SKM-1 treated with dmso at 0.1 percent for 144 hours (cell line): ENCODE measurements at regions not wholly inside any gene's neighbourhood (a gene's known extent, or its start where the extent isn't known, plus 50 kb on each side); places are given as distances from the start of the nearest gene placed in this dataset.

Experiments used
- DNase-seq: peaks from one replicate; lab custom pipeline; 2025; ENCODE audit not compliant: unreplicated experiment; lab: John Stamatoyannopoulos, UW

DNA sequence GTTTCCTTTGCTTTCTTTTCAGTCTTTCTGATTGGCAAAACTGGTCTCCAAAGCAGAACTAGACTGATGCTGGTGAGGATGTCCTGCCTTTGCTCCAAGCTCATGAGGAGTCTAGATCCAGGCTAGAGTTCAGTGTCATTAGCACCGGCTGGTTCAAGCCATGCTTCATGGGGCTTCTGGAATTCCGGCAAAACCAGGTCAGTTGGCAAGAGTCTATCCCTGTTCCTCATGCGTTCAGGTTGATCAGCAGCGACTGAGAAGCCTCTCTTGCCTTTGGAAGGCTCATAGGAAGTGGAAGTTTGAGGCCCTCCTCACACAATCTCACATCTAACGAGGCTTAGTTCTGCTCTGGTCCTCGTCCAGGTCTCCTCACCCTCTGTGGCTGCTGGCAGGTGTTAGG is 194.3 kb downstream of the HS3ST3A1 start:
- no peak for DNase-seq

DNA sequence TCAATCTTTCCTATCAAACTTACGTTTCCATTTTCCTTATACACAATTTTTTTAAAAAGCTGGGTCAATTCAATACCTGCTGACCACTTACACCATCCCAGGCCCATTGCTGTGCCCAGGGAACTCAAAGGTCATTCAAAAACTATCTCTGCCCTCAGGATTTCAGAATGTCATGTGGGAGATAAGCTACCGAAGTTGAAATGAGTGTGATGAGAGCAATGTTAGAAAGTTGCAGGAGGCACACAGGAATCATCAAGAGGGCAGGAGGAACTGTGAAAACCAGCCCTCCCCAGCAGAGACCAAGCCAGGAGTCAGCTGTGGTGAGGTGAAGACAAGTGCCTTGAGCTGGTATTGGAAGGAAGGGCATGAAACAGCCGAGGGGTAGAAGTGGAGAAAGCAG is 195.9 kb downstream of the HS3ST3A1 start:
- no peak for DNase-seq

DNA sequence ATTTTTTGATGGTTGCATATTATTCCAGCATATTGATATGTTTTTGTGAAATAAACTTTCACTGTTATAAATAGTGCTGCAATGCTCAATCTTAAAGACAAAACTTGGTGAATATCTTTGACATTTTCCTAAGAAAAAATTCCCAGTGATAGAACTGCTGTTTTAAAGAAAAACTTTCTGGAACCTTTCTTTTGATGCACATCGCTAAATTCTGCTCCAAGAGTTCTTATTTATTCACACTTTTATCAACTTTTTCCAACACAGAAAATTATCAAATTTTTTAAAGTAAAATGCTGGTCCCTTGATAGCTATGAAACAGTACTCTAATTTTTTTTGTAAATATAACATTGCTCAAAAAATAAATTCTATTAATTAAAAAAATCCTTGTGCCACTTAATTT is 196.6 kb downstream of the HS3ST3A1 start:
- DNase-seq = no peak

DNA sequence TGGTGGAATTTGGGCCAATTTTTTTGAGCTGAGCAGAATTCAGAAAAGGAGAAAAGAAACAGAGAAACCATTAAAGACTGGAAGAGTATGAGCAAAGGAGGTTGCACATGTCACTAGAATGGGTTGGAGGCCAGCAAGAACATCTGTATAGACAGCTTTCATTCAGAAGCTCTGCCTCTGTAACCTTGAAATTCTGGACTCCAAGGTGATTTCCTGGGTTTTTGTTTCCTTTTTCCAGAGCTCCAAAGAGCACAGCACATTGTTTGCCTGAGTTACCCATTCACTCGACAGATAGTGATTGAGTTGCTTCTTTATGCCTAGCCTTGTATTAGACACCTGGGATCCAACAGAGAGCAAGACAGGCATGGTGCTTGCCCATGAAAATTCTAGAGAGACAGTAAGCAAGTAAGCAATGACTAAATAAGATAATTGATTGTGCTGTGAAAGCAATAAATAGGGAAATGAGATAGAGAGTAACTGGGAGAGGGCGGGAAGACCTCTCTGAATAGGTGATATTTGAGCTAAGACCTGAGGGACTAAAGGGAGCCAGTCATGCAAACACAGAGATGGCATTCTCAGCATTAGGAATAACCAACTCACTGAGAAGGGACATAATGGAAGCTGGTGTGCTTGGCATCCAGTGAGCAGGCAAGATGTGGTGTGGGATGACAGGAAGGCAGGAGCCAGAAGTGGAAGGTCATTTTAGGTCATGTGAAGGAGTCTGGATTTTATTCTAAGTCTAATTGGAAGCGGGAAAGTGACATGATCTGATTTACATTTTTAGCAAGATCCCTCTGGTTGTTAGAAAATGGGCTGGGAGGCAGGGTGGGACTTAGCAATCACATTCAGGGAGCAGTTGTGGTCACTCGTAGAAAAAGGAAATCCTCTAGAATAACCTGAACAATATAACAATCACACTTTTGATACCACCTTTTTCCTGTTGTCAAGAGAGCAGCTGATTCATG is 197.5 kb downstream of the HS3ST3A1 start:
- no peak for DNase-seq

DNA sequence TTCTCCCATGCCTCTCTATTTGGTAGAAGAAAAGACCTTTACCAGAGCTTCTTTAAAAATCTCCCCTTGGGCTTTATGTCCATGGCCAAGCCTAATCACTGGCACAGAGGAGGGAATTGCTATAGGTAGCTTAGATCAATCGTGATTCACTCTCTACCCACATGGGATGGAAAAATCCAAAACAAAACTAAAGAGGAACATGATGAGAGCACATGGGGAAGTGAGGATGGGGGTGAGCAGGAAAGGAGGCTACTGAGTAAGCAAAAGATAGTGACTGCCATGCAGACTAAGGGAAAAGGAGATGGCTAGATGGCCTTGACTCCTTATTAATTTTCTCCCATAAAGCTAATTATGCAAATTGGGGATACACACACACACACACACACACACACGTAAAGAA is 201.2 kb downstream of the HS3ST3A1 start:
- peak; percentile 11 for DNase-seq

DNA sequence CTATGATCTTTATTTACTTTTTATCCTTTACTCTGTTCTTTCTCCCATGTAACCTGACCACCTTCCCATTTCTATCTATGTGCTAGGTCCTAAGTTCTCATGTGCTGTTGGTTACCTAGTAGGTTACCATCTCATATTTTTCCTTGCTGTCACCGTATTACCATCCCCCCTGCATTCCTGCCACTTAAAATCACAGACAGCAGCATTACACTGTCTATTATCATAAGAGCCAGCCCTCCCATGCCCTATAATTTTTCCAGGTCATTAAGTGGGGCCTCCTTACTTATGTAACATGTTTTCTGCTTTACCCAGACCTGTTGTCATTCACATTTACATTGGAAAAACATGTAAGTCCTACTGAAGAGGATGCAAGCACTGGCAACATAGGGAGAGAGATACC is 202.9 kb downstream of the HS3ST3A1 start:
- no peak for DNase-seq

DNA sequence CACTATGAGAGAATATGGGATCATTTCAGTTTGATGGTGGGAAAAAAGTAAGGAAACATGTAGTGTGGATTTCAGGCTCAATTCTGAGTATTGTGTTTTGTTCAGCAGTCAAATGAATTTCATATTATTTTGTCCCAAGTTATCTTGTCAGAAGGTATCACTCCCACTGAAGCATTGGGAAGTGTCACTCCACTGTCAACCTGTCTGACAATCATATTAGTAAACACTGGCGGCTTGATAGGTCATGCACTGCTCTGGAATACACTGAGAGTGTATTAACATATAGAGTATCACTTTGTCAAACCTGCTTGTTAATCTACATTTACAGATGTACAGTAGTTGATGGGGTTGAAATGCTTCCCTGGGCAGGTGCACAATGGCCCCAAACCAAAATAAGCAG is 203.6 kb downstream of the HS3ST3A1 start:
- no peak for DNase-seq

DNA sequence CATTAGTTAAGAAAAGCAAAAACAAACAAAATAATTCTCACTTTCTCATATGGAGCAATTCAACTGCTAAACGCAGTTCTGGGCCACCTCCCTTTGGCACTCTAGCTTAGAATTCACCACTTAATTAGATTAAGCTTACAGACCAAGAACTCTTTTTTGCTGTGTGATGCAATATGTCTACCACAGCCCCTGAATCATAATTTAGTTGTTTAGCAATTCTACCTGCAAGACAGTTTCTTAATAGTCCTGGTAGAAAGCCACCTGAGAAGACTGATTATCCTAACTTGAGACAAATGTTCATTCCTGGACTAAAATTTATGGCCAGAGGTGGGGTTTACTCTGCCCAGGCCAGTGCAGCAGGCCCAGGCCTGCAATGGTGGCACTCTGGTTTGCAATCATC is 205.9 kb downstream of the HS3ST3A1 start:
- no peak for DNase-seq

DNA sequence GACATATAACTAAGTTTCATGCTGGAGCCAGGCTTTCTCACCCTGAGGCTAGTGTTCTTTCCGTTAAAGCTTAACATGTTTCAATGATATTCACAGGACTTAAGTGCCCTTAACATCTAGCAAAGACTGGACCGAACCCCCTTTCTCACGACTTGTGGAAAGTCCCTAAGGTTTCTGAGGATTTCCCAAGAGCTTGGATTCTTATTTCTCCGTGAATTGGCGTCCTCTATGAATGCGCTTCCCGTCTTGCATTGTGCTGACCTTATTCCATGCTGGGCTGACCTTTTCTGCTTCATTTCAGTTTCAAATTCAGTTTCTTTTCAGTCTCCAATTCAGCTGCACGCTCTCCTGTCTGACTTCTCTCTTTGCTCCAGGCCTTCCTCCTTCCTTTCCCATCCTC is 206.4 kb downstream of the HS3ST3A1 start:
- DNase-seq = no peak

DNA sequence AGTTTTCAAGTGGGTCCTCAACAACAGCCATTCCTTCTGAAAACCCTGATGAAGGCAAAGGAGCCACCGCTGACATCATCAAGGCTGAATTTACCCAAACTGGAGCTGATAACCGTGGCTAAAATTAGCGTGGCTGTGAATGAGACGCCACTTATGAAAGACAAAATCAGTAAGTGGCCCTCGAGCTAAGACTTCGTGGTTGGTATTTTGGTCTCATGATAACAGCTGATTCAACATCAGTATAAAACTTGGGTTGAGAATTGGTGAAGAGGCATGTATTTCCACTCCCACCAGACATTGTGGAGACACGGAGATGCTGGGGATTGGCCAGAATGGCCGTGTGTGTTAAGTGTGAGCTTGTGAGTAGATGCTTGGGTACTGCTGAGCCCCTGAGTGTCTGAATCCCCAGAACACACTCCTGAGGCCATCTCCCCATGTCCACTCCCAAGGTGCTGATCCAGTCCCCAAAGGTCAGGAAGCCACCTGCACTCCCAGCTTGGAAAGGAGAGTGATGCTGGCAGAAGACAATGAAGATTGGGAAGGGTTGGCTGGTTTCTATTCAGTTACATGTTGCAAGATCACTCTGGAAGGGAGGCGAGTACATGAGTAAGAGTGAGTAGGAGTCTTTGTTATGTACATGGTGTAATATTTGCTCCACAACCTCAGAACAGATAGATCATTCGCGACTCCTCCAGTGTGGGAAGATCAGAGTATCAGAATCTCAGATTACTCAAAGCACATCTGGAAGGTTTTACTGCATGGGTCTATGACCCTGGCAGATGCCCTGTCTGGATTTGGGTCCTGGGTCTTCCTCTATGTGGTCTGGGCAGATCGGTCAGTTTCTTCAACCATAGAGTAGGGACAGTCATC is 207.7 kb downstream of the HS3ST3A1 start:
- DNase-seq = no peak

DNA sequence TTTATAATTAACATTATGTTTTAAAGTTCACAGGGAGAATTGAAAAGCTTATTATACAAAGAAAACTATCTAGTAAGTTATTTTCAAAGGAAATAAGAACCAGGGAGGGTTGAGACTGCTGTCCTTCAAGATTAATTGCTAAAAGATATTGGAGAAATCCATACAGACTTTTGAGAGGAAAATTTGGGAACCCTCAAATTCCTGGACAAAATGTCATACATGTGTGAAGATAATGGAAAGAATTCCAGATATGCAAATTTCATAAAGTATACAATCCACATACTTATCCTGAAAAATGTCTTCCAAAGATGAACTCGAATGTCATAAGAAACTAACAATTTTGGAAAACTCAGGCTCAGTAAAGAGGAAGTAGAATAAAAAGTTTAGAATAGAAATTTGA is 213.8 kb downstream of the HS3ST3A1 start:
- DNase-seq = no peak

DNA sequence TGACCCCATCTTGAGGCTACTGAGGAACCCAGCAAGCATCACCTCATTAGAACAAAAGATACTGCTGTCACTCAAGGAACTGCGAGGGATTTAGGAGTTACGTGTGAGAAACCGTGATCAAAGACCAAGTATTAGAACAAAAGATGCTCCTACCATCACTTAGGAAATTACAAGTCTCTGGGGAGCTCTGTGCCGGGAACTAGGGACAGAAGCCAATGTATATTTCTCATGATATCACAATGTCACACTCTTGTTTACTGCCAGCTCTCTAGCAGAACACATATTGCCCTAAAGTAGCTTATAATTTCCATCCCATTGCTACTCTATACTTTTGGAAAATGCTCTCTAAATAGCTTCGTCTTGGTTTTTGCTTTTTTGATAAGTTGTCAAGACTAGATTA is 214.5 kb downstream of the HS3ST3A1 start:
- no peak for DNase-seq

DNA sequence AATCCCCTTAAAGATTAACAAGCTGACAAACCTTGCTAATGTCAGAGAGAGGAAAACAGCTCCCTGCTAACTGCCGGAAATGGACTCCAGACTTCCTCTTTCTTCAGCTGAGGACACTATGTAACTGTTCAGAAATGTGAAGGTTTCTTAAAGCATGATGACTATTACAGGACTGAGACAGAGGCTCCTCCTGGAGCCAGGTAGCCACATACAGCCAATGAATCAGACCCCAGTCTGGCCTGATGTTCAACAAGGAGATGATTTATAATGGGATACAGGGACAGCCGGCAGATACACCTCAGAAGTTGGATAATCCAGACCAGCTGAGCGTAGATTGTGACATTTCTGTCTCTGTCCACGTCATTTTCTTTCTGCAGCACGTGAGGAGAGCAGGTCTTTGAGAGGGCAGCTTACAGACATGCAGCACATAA is 216.2 kb downstream of the HS3ST3A1 start:
- DNase-seq = peak; percentile 79

DNA sequence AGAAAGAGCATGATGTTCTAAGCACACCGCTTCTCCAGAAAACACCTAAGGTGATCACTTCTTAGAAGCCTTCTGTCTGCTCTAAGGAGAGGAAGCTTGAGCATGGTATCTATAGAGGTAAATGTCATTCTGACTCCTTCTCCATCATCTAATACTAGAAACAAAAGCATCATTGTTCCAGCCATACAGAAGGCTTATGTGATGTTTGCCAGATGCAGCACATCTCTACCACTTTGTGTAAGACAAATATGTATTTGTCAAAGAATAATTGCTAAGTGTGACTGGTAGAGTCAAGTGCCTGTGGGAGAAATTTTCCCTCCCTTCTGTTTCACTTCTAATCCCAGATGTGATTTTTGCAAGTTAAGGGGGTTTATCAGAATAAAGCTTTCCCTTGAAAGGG is 217.1 kb downstream of the HS3ST3A1 start:
- DNase-seq = no peak

DNA sequence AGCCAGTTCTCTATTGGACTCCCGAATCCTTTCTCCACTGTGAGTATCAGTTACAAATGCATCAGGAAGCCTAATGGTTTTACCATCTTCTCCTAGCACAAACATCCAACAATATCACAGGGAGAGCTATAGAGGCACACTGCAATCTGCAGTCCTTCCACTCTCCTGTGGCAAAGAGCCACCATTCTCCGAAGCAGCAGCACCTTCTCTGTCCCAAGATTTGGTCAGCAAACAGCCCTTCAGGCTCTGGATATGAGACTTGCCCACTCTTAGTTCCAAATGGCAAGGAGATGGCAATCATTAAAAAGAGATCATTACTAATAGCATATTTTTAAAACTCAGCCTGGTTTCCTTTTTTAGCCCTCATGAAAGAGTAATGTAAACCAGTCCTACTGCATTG is 223.4 kb downstream of the HS3ST3A1 start:
- no peak for DNase-seq

DNA sequence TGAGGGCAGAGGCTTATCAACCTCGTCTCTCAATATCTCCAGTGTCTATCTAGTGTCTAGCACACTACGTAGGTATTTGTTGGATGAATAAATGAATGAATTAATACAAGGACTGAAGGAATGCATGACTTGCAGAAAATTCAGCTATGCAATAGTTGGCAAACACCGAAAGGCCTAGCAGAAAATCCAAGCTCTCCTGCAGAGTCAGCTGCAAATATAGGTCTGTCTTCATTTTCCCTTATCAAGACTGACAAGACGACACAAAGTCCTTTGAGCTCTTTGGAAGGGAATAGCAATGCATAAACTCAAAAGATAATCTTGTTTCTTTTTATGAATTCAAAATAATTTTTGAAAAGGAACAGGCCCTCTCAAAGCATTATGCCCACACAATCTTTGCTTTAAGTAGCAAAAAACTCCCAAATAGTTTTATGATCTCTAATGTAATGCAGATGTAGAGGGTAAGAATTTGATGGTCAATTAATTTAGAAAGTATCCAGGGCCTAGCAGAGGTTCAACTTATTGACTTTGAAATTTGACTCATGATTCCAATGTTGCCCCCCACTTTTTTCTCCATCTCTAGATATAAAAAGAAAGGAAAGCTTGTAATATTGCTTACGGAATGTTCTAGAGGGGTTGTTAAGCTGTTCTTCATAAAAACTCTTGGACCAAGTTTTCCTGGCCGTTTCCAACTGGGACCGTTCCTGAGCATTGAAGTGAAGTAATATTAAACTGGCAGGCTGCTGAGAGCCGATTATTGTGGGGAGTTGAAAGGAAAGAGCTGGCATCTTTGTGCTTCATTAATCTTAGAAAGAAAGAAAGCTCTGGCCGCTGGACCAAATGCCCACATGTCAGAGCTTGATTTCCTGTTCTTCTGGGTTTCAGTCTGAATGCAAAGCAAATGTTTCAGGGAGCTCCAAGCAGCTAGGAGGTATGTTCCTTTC is 227.3 kb downstream of the HS3ST3A1 start:
- DNase-seq = no peak

DNA sequence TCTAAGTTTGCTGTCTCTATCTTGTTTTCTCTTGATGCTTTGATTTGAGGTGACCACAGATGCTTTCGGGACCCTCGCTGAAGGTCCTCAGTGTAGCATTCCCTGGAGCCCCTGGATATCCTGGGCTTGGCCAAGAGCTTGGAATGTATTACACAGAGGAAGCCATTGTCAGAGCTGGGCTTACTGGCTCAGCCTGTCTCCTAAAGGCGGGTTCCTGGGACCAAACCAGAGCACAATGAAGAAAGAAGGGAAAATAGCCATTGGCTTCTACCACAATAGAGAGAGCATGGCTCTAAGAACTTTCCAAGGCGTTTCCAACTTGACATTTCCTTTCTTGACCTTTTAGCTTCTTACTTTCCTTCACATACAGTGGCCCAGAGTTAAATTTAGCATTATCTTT is 229.3 kb downstream of the HS3ST3A1 start:
- DNase-seq = no peak

DNA sequence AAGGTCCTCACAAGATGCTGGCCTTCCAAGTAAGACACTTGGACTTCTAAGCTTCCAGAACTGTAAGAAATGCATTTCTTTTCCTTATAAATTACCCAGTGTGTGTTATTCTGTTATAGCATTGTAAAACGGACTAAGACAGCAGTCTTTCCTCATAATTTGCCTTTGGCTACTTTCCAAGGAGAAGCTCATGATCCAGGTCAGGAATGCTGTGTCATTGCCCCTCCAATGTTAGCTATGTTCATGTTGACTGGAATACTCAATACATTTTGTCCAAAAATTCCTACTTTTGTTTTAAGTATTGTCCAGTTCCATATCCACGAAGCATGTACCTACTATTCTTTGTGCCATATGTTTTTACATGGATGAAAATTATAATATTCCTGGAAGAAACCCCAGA is 234.6 kb downstream of the HS3ST3A1 start:
- no peak for DNase-seq

DNA sequence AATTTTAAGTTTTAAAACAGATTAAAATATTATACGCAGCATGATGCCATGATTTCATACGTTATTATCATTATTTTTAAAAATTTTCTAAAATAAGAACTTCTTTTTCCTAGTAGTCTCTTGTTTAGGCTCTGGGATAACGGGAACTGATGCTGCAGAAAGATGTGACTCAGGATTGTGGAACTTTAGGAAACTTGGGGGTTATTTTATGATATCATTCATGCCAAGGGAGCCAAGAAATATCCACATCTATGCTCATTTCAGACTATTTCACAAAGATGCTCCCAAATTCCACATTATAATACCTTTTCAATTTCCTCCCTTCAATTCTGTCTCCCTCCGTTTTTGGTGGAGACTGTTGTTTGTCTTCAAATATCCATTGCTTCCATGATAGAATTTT is 236.4 kb downstream of the HS3ST3A1 start:
- no peak for DNase-seq

DNA sequence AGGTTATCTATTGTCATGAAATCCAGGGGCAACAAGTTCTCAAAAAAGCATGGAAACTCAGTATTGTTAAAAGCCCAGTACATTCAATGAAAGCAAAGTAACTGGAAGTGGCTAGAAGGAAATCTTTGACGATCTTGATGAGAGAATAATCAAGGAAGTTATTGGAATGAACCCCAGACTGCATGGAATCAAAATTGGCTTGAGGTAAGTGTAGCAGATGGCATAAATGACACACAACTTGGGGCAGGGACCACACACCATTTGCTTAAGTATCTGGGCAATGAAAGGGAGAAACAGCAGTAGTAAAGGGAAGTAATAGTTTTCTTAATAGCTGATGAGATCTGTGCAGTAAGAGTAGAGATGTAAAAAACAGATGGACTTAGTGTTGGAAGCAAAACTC is 238.0 kb downstream of the HS3ST3A1 start:
- DNase-seq = no peak
